CD4-positive, CD25-positive, alpha-beta regulatory T cell (primary cell): ENCODE measurements at regions not wholly inside any gene's neighbourhood (a gene's known extent, or its start where the extent isn't known, plus 50 kb on each side); places are given as distances from the start of the nearest gene placed in this dataset.
"Not testable (repeated sequence)": the region's sequence is repeated elsewhere in the genome, so short reads cannot be mapped to it uniquely, and the experiment has no call there.

Experiments
- ATAC-seq, 2 donors: fragments of 150-1000 bp; cut with Tn5 transposase; one replicate each; pipeline ENCODE4 v1.10.0; 2021; ENCODE audit warnings: low read depth in 2 of 2, moderate number of reproducible peaks in 2 of 2, moderate library complexity in 1 of 2
- DNase-seq, 3 donors: peaks; one replicate each; pipeline versions ENCODE4 v3.0.0 to v3.0.0-alpha.2; 2012 to 2022; ENCODE audit warnings: mixed read lengths in 1 of 3
- H3K27ac ChIP-seq: one replicate; pipeline ENCODE4 v1.7.0; 2013; ENCODE audit warnings: mild to moderate bottlenecking, low read length; ENCODE audit not compliant: insufficient read depth, poor library complexity, severe bottlenecking
- H3K27me3 ChIP-seq: one replicate; pipeline ENCODE4 v1.7.0; 2013; ENCODE audit warnings: low read length; ENCODE audit not compliant: control insufficient read depth, insufficient read depth
- H3K36me3 ChIP-seq: one replicate; pipeline ENCODE4 v1.7.0; 2013; ENCODE audit warnings: mild to moderate bottlenecking, low read length, moderate library complexity; ENCODE audit not compliant: control insufficient read depth, insufficient read depth
- H3K4me1 ChIP-seq: 2 replicates; pipeline ENCODE4 v1.7.0; 2013; ENCODE audit warnings: mild to moderate bottlenecking, low read length; ENCODE audit not compliant: insufficient read depth, control insufficient read depth, poor library complexity, severe bottlenecking
- H3K4me3 ChIP-seq: one replicate; pipeline ENCODE4 v1.7.0; 2013; ENCODE audit warnings: low read depth, mild to moderate bottlenecking, low read length, moderate library complexity
- H3K9me3 ChIP-seq, 2 experiments: 1 replicate in 1 of 2; 2 replicates in 1 of 2; pipeline ENCODE4 v1.7.0; 2013; ENCODE audit warnings: low read length in 2 of 2, mild to moderate bottlenecking in 1 of 2, moderate library complexity in 1 of 2; ENCODE audit not compliant: control insufficient read depth in 2 of 2
- H3K27ac Mint-ChIP-seq, 3 donors: one replicate each; pipeline ENCODE4 v1.8.0; 2020 to 2022; ENCODE audit warnings: mild to moderate bottlenecking in 3 of 3, mixed read lengths in 3 of 3, moderate library complexity in 2 of 3
- H3K27me3 Mint-ChIP-seq: one replicate; pipeline ENCODE4 v1.8.0; 2022; ENCODE audit warnings: mild to moderate bottlenecking, mixed read lengths
- H3K36me3 Mint-ChIP-seq: one replicate; pipeline ENCODE4 v1.8.0; 2020; ENCODE audit warnings: mixed read lengths
- H3K4me1 Mint-ChIP-seq, 4 donors: one replicate each; pipeline ENCODE4 v1.8.0; 2020 to 2022; ENCODE audit warnings: mixed read lengths in 4 of 4, mild to moderate bottlenecking in 1 of 4
- H3K4me3 Mint-ChIP-seq, 4 donors: one replicate each; pipeline ENCODE4 v1.8.0; 2020 to 2022; ENCODE audit warnings: mild to moderate bottlenecking in 4 of 4, mixed read lengths in 4 of 4, moderate library complexity in 3 of 4
- H3K9me3 Mint-ChIP-seq, 7 donors: one replicate each; pipeline ENCODE4 v1.8.0; 2020 to 2022; ENCODE audit warnings: mixed read lengths in 7 of 7, mild to moderate bottlenecking in 3 of 7, moderate library complexity in 2 of 7

DNA sequence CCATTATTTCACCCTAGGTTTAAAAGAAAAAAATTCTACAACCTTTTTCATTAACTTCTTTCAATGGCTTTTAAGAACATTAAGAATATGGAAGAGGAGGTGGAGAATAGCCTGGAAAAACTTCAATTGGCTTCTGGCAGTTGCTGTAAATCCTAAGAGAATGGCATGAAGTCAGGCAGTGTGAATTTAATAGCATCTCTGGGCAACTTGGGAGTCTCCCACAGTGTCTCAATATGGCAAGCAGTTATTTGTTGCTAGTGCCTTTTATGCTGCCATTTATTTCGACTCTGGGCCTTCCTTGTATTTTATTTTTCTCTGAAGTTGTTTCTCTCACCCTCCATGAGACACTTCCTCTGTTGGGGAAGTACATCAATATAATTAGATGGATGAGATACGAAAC lies 322.1 kb downstream of the CBLL2 start:
- Mint-ChIP-seq H3K36me3 (no peaks in the 10 kb centered on the region), H3K4me3 (no peak overlapping the region), H3K4me1 (no peaks in the 10 kb centered on the region), H3K9me3 (peaks cover 0 to 5% (median 0%) of the 10 kb centered on the region in 7 donors), H3K27ac (no peak overlapping the region), H3K27me3 (no peaks in the 10 kb centered on the region)
- no peak for ATAC-seq
- no peaks in the 10 kb centered on the region for H3K36me3 ChIP-seq
- no peaks in the 10 kb centered on the region for H3K27me3 ChIP-seq
- H3K4me3 ChIP-seq = no peak overlapping the region
- no peak overlapping the region for H3K27ac ChIP-seq
- H3K4me1 ChIP-seq = no peaks in the 10 kb centered on the region
- DNase-seq = no peak
- H3K9me3 ChIP-seq = no peaks in the 10 kb centered on the region

- DNase-seq (no peak), ATAC-seq (no peak)
- Mint-ChIP-seq H3K4me3 (no peak overlapping the region), H3K9me3 (peaks cover 0 to 11% (median 2%) of the 10 kb centered on the region in 7 donors), H3K36me3 (no peaks in the 10 kb centered on the region), H3K27me3 (no peaks in the 10 kb centered on the region), H3K4me1 (no peaks in the 10 kb centered on the region), H3K27ac (no peak overlapping the region)
- Histone ChIP-seq H3K9me3 (no peaks in the 10 kb centered on the region), H3K4me1 (no peaks in the 10 kb centered on the region), H3K4me3 (no peak overlapping the region), H3K27ac (no peak overlapping the region), H3K36me3 (no peaks in the 10 kb centered on the region), H3K27me3 (no peaks in the 10 kb centered on the region)
These were observed 330.3 kb downstream of the CBLL2 start for GRCh38 chrX:22603060-22603459.

DNA sequence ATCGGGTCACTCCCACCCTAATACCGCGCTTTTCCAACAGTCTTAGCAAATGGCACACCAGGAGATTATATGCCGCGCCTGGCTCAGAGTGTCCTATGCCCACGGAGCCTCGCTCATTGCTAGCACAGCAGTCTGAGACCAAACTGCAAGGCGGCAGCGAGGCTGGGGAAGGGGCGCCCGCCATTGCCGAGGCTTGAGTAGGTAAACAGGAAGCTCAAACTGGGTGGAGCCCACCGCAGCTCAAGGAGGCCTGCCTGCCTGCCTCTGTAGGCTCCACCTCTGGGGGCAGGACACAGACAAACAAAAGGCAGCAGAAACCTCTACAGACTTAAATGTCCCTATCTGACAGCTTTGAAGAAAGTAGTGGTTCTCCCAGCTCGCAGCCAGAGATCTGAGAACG lies 336.7 kb downstream of the CBLL2 start:
- H3K36me3 ChIP-seq, H3K27ac Mint-ChIP-seq, ATAC-seq, H3K27ac ChIP-seq, H3K4me1 ChIP-seq, H3K36me3 Mint-ChIP-seq, H3K4me3 ChIP-seq, H3K27me3 ChIP-seq, H3K27me3 Mint-ChIP-seq, H3K4me3 Mint-ChIP-seq, H3K4me1 Mint-ChIP-seq, DNase-seq, H3K9me3 ChIP-seq: not testable (repeated sequence)
- H3K9me3 Mint-ChIP-seq = peaks cover 0 to 13% (median 5%) of the 10 kb centered on the region in 7 donors

DNA sequence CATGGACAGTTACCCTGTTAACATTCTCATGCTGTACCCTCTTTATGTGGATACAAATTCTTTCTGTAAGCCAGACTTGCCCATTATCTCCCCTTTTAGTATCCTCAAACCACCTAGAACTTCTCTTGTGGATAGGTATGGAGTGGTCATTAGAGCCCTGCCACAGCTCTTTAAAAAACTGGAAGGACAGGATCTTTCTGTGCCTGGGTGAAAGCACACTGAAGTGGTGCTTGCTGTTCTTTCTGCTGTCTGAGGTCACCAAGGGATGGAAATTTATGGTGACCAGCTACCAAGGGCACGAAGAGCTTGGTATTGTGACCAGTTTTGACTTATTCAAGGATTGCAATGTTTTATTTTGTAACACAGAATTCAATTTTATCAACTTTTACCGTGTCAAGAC lies 344.2 kb downstream of the CBLL2 start:
- H3K36me3 ChIP-seq = no peaks in the 10 kb centered on the region
- H3K4me3 Mint-ChIP-seq = no peak overlapping the region
- H3K4me3 ChIP-seq = no peak overlapping the region
- H3K27ac ChIP-seq = no peak overlapping the region
- H3K4me1 Mint-ChIP-seq = no peaks in the 10 kb centered on the region
- H3K27me3 Mint-ChIP-seq = no peaks in the 10 kb centered on the region
- peaks cover 0 to 5% (median 0%) of the 10 kb centered on the region in 7 donors for H3K9me3 Mint-ChIP-seq
- ATAC-seq (no peak), DNase-seq (no peak)
- H3K4me1 ChIP-seq = no peaks in the 10 kb centered on the region
- no peaks in the 10 kb centered on the region for H3K36me3 Mint-ChIP-seq
- H3K27me3 ChIP-seq = no peaks in the 10 kb centered on the region
- no peak overlapping the region for H3K27ac Mint-ChIP-seq
- no peaks in the 10 kb centered on the region for H3K9me3 ChIP-seq

GRCh38 chrX:22627576-22627975 lies 354.9 kb downstream of the CBLL2 start:
- H3K4me1 Mint-ChIP-seq = no peaks in the 10 kb centered on the region
- H3K4me3 ChIP-seq = no peak overlapping the region
- H3K9me3 Mint-ChIP-seq = peaks cover 0 to 1% (median 0%) of the 10 kb centered on the region in 7 donors
- H3K27me3 Mint-ChIP-seq = no peaks in the 10 kb centered on the region
- H3K27ac Mint-ChIP-seq = no peak overlapping the region
- no peak overlapping the region for H3K27ac ChIP-seq
- no peaks in the 10 kb centered on the region for H3K36me3 ChIP-seq
- no peaks in the 10 kb centered on the region for H3K27me3 ChIP-seq
- H3K4me3 Mint-ChIP-seq = no peak overlapping the region
- no peaks in the 10 kb centered on the region for H3K9me3 ChIP-seq
- ATAC-seq (no peak), DNase-seq (no peak)
- H3K36me3 Mint-ChIP-seq = no peaks in the 10 kb centered on the region
- no peaks in the 10 kb centered on the region for H3K4me1 ChIP-seq

DNA sequence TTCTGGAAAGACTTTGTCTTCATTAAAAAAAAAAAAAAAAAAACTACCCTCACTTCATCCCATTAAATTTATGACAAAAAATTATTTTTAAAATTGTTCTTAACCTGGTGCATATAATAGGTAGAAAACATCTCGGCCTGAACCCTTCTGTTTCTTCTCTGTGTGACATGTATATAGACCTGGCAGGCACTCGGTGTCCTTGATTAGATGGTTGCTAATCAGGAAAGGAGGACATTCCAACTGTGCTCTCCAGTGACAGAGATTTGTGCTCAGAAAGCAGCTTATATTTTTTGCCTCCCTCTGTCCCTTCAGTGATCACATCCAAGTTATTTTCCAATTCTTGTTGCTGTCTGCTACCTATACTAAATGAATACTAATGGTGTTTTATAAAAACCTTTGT lies 355.6 kb downstream of the CBLL2 start:
- no peaks in the 10 kb centered on the region for H3K27me3 Mint-ChIP-seq
- Histone ChIP-seq H3K27ac (no peak overlapping the region), H3K27me3 (no peaks in the 10 kb centered on the region), H3K4me3 (no peak overlapping the region), H3K9me3 (no peaks in the 10 kb centered on the region), H3K4me1 (no peaks in the 10 kb centered on the region), H3K36me3 (no peaks in the 10 kb centered on the region)
- H3K9me3 Mint-ChIP-seq = peaks cover 0 to 1% (median 0%) of the 10 kb centered on the region in 7 donors
- no peak overlapping the region for H3K27ac Mint-ChIP-seq
- H3K36me3 Mint-ChIP-seq = no peaks in the 10 kb centered on the region
- ATAC-seq (no peak), DNase-seq (no peak)
- no peaks in the 10 kb centered on the region for H3K4me1 Mint-ChIP-seq
- no peak overlapping the region for H3K4me3 Mint-ChIP-seq

GRCh38 chrX:22629105-22629725 lies 356.5 kb downstream of the CBLL2 start:
- no peaks in the 10 kb centered on the region for H3K27me3 ChIP-seq
- ATAC-seq (no peak), DNase-seq (no peak)
- Mint-ChIP-seq H3K4me3 (no peak overlapping the region), H3K27ac (no peak overlapping the region), H3K36me3 (no peaks in the 10 kb centered on the region), H3K9me3 (peaks cover 0 to 1% (median 0%) of the 10 kb centered on the region in 7 donors), H3K27me3 (no peaks in the 10 kb centered on the region), H3K4me1 (no peaks in the 10 kb centered on the region)
- H3K36me3 ChIP-seq = no peaks in the 10 kb centered on the region
- H3K27ac ChIP-seq = no peak overlapping the region
- H3K4me3 ChIP-seq = no peak overlapping the region
- no peaks in the 10 kb centered on the region for H3K4me1 ChIP-seq
- no peaks in the 10 kb centered on the region for H3K9me3 ChIP-seq

DNA sequence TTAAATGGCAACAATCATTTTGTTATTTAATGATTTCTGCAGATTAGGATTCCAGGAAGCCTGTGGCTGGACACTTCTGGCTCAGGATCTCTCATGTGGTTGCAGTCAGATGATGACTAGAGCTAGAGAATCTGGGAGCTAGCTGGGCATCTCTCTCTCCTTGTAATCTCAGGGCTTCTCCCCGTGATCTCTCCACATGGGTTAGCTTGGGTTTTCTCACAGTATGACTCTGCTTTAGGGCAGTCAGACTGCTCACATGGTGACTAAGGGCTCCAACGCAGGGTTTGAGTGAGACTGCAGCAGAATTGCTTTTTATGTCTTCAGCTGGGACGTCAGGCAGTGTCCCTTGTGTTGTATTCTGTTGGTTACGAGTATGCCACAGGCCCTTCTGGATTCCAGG lies 361.4 kb downstream of the CBLL2 start:
- no peaks in the 10 kb centered on the region for H3K36me3 Mint-ChIP-seq
- H3K9me3 ChIP-seq = no peaks in the 10 kb centered on the region
- H3K9me3 Mint-ChIP-seq = peaks cover 0 to 4% (median 0%) of the 10 kb centered on the region in 7 donors
- ATAC-seq = no peak
- no peaks in the 10 kb centered on the region for H3K27me3 ChIP-seq
- no peaks in the 10 kb centered on the region for H3K36me3 ChIP-seq
- no peak overlapping the region for H3K4me3 Mint-ChIP-seq
- H3K4me3 ChIP-seq = no peak overlapping the region
- no peak overlapping the region for H3K27ac ChIP-seq
- H3K4me1 Mint-ChIP-seq = no peaks in the 10 kb centered on the region
- H3K27ac Mint-ChIP-seq = no peak overlapping the region
- H3K4me1 ChIP-seq = no peaks in the 10 kb centered on the region
- DNase-seq = no peak
- H3K27me3 Mint-ChIP-seq = no peaks in the 10 kb centered on the region
